Kidney capillary endothelial cell (primary cell): ENCODE measurements at regions not wholly inside any gene's neighbourhood (a gene's known extent, or its start where the extent isn't known, plus 50 kb on each side); places are given as distances from the start of the nearest gene placed in this dataset.

Experiments used
- DNase-seq: peaks from one replicate; pipeline ENCODE4 v3.0.0-alpha.2; 2018; ENCODE audit warnings: low spot score

DNA sequence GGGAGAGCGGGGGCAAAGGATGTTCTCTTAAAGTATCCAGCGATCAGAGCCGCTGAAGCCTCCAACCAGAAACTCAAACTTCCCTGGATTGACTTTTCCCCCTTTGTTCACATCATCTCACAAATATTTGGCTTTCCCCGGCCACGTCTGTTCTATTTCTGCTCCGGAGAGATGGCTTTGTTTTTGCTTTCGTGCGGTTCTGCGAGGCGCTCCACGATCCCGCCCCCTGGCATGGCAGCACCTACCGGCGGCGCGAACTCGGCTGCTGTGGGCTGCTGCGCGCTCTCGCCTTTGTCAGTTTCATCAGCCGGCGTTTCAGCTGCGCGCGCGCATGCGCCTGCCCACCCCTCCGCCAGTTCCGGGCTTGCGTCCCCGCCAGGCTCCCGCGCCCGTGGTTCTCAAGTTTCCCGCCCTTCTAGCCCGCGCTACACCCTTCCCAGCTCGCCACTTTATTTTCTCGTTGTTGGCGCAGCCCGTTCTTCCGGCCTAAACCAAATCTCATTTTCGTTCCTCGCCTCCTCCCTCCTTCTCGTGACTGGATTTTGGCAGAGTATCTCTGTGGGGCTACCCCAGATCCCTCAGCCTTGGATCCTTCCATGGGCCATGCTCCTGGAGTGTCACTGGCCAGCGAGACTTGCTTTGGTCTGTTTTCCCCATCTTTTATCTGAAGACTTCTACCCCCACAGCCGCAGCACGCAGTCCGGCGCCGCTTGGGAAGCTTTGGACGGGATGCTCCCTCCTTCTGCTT lies 98.0 kb downstream of the INSIG2 start:
- peak; percentile 77 for DNase-seq

DNA sequence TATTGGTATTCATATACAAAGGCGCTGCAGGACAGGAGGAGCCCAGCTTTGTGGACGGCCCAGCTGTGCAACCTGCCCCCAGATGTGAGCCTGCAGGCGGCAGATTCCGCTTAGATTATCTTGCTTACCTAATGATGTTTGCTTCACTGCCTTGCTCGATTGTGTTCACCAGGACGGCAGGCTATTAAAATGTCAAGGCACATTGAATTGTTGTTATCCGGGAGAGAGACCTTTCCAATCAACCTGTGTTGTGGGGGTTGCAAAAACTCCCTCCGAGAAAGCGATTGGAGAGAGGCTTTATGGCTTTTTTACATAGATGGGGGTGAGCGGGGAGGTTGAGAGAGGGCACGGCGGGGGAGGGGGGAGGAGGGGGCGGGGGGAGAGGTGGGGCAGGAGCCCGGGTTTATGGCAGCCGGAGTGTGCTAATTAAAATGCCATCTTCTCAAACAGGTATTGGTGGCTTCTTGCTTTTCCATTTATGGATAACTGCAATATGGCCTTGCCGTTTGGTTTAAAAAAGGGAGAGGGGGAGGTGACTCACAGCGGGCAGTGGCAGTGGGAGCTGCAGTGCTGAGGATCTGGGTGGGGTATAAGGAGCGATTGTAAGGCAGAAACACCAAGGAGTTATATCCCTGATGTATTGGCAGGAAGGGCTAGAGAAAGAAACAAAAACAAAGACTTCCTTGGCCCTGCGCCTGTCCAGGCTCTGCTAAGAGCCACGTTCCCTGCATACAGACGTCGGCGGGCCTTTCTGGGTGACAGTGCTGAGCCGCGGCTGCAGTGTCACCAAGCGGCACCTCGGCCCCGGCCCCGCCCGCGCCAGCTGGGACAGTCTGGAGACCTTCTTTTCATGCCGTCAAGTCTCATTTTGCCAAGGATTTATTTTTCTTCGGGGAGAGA lies 97.2 kb downstream of the INSIG2 start:
- peak; percentile 35 for DNase-seq

DNA sequence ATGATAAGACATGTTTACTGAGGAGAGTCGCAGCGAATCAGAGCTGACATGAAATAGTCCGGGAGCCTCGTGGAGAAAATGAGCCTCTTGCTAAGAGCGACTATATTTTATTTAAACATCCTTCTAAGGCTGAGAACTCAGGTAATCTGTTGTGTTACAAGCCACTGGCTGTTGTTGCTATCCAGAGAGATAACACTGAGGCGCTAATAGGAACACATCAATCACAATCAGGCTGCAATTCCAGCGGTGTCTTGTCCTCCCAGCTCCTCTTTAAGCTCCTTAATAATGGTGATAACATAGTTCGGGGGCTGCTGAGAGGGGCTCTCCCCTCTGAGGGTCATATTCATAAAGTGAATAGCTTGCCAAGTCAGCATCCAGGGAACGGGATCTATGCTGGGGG lies 95.1 kb downstream of the INSIG2 start:
- DNase-seq = no peak

- no peak for DNase-seq
Measured at GRCh38 chr2:118179445-118179844, 91.2 kb downstream of the INSIG2 start.

DNA sequence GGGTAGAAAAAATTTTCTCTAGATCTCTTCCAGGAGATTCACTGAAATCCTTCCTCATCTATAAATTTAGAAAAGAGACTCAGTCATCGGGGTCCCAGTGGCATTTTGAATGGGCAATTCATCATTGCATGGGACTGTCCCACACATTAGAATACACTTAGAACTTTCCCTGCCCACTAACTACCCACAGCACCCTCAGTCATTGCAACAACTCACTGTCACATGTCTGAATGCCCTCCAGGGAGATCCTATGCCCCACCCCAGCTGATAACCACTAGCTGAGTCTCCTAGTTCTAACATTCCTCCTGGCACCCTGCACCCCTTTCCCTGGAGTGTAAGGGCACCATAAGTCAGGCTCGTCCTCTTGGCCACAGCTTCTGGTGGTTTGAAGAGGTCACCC lies 89.6 kb downstream of the INSIG2 start:
- no peak for DNase-seq

DNA sequence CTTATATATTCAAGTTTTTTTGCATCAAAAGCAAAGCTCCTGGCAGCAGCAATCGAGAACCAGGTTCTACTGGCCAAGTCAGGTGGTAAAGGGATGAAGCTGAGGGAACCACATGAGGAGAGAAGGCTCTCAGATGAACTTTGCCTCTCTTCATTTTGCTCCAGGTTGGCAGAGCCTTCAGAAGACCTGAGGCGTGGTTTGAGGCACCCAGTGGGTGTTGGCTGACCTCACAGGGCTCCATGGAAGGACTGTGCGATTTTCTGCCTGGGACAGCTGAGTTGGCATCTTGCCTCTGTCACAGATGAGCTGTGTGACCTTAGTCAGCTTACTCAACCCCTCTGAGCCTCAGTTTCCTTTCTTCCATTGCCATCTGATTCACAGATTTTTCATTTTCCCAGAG lies 89.0 kb downstream of the INSIG2 start:
- DNase-seq = no peak

GRCh38 chr2:118176601-118177000 lies 88.3 kb downstream of the INSIG2 start:
- no peak for DNase-seq

DNA sequence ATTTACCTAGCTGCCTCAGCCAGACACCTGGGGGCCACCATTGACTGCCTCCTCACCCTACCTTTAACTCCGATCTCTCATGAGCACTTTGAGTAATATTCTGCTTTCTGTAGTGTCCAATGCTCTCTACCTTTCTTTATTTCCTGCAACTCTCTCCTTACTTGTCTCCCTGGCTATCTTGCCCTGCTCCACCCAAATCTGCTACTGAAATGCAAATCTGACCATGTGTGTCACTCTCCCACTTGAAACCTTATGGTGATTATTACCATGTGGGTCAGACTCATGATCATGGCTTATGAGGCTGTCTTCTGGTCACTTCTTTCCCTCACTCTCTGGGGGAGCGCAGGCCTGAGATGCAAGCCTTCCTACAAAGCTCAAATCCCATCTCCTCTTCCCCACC lies 83.3 kb downstream of the INSIG2 start:
- no peak for DNase-seq

- DNase-seq = no peak
Measured at GRCh38 chr2:118169359-118170005, 81.2 kb downstream of the INSIG2 start.

DNA sequence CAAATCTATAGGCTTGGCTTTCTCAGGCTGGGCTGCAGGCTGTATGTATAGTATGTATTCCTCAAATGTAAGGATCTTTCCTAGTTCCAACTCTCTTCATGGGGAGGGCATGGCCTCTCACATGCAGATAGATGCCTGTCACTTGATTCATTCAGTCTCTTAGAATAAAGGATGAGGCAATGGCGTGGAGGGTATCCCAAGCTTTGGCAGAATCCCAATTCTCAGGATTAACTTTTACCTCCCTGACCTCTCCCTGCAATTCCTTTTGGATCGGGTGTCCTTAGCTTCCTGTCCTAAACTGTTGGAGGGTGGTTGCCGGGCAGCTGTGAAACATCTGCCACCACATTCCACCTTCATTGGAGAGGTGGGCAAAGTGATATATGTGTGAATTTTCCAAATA lies 80.3 kb downstream of the INSIG2 start:
- DNase-seq = no peak

GRCh38 chr2:118167026-118167425 lies 78.8 kb downstream of the INSIG2 start:
- no peak for DNase-seq

- DNase-seq = no peak
Measured at GRCh38 chr2:118166242-118166641, 78.0 kb downstream of the INSIG2 start.

- no peak for DNase-seq
Measured at GRCh38 chr2:118165595-118165994, 77.3 kb downstream of the INSIG2 start.
